ENCODE measurements at regions not wholly inside any gene's neighbourhood (a gene's known extent, or its start where the extent isn't known, plus 50 kb on each side); places are given as distances from the start of the nearest gene placed in this dataset.

- Mint-ChIP-seq H3K4me1 (no peaks in the 10 kb centered on the region), H3K36me3 (no peaks in the 10 kb centered on the region), H3K9me3 (peaks cover 5% of the 10 kb centered on the region), H3K27me3 (ENCODE audit: low read depth) (no peaks in the 10 kb centered on the region), H3K27ac (no peak overlapping the region), H3K4me3 (no peak overlapping the region)
- POLR2A ChIA-PET, result no interaction called here
- DNase-seq (ENCODE audit: low spot score), result no peak
- TF ChIP-seq ZNF425 (CRISPR knock-in tag; conservative IDR thresholded peaks at IDR 0.05) (no peak), IRF1 (CRISPR knock-in tag; IDR thresholded peaks at IDR 0.05) (no peak), MAX (CRISPR knock-in tag; IDR thresholded peaks at IDR 0.05) (no peak), FOXJ3 (CRISPR knock-in tag; IDR thresholded peaks at IDR 0.05; ENCODE audit: borderline replicate concordance) (no peak), ATF6 (CRISPR knock-in tag; IDR thresholded peaks at IDR 0.05) (no peak), USF1 (CRISPR knock-in tag; IDR thresholded peaks at IDR 0.05) (no peak), E2F1 (CRISPR knock-in tag; IDR thresholded peaks at IDR 0.05) (no peak)
- no peak for ATAC-seq
- CTCF ChIA-PET, result no interaction called here
Observed at GRCh38 chr4:165553221-165553810, 174.5 kb downstream of the CPE start.

- DNase-seq (ENCODE audit: low spot score), result no peak
- ChIA-PET POLR2A (no interaction called here), CTCF (no interaction called here)
- no peak overlapping the region for H3K4me3 Mint-ChIP-seq
- TF ChIP-seq KAT7 (CRISPR knock-in tag; IDR thresholded peaks at IDR 0.05; ENCODE audit: borderline replicate concordance), result no peak
- no peak for TF ChIP-seq USF1 (CRISPR knock-in tag; IDR thresholded peaks at IDR 0.05)
- TF ChIP-seq ESRRA (CRISPR knock-in tag; IDR thresholded peaks at IDR 0.05; ENCODE audit: borderline replicate concordance), result no peak
- ATAC-seq, result no peak
- no peaks in the 10 kb centered on the region for H3K27me3 Mint-ChIP-seq (ENCODE audit: low read depth)
- no peaks in the 10 kb centered on the region for H3K36me3 Mint-ChIP-seq
- peaks cover 9% of the 10 kb centered on the region for H3K9me3 Mint-ChIP-seq
- no peaks in the 10 kb centered on the region for H3K4me1 Mint-ChIP-seq
- H3K27ac Mint-ChIP-seq, result no peak overlapping the region
Observed at GRCh38 chr4:165555302-165555701, 176.5 kb downstream of the CPE start.

GRCh38 chr4:165556383-165556782, 177.6 kb downstream of the CPE start:
- no peak for ATAC-seq
- Mint-ChIP-seq H3K9me3 (peaks cover 17% of the 10 kb centered on the region), H3K4me3 (no peak overlapping the region), H3K27ac (no peak overlapping the region), H3K27me3 (ENCODE audit: low read depth) (no peaks in the 10 kb centered on the region), H3K36me3 (no peaks in the 10 kb centered on the region), H3K4me1 (no peaks in the 10 kb centered on the region)
- CTCF ChIA-PET, result no interaction called here
- POLR2A ChIA-PET, result no interaction called here
- no peak for DNase-seq (ENCODE audit: low spot score)
- TF ChIP-seq AFF4 (CRISPR knock-in tag; IDR thresholded peaks at IDR 0.05; ENCODE audit: borderline replicate concordance), result no peak
- TF ChIP-seq NFYB (CRISPR knock-in tag; conservative IDR thresholded peaks at IDR 0.05; ENCODE audit: low read depth), result no peak

Measured in WTC11 (cell line).